GM12878 (cell line): ENCODE measurements at regions not wholly inside any gene's neighbourhood (a gene's known extent, or its start where the extent isn't known, plus 50 kb on each side); places are given as distances from the start of the nearest gene placed in this dataset.

Source experiments
- ATAC-seq: fragments of 200-7000 bp; cut with Tn5 transposase; 3 replicates; pipeline ENCODE4 v1.9.1; 2020; ENCODE audit warnings: mild to moderate bottlenecking, moderate library complexity
- BruUV-seq: library from RNA; stranded (reverse); fragments of 400-500 nt; replicated peaks from 2 replicates; lab custom pipeline; 2021; lab: Mats Ljungman, UMichigan
- CTCF ChIA-PET: fragments of 300-600 bp; sonication (Branson Sonifier 250); formaldehyde crosslinking; extraction: SDS; loops from one replicate; lab custom pipeline; 2021; ENCODE audit warnings: inconsistent platforms; lab: Yijun Ruan, JAX
- POLR2A ChIA-PET: fragments of 350-600 bp; formaldehyde crosslinking; extraction: SDS; loops from one replicate; lab custom pipeline; 2021; ENCODE audit warnings: inconsistent platforms; lab: Charles Lee
- RAD21 ChIA-PET: fragments of 300-600 bp; sonication (Branson Sonifier 250); formaldehyde crosslinking; loops from one replicate; lab custom pipeline; 2023; ENCODE audit warnings: antibody characterized with exemption; ENCODE audit not compliant: unreplicated experiment; lab: Charles Lee
- SMC1A ChIA-PET: fragments of 300-600 bp; sonication (Branson Sonifier 250); formaldehyde crosslinking; loops from one replicate; lab custom pipeline; 2023; ENCODE audit not compliant: unreplicated experiment, uncharacterized antibody; lab: Charles Lee
- DNase-seq: peaks from one replicate; pipeline ENCODE4 v3.0.0-alpha.2; 2011; ENCODE audit warnings: low read depth, low spot score
- FAIRE-seq: peaks from 3 replicates; lab custom pipeline; 2011; peaks lifted over from hg19 to GRCh38; lab: Jason Lieb, UNC
- H2AFZ ChIP-seq: 2 replicates; pipeline ENCODE4 v1.6.0; 2011; ENCODE audit warnings: low read depth, low read length, control low read depth; ENCODE audit not compliant: control insufficient read depth
- H3K27ac ChIP-seq: 2 replicates; pipeline ENCODE4 v1.5.1; 2011; ENCODE audit warnings: control low read depth; ENCODE audit not compliant: control insufficient read depth, insufficient read depth
- H3K27me3 ChIP-seq, 2 experiments: replicated peaks in 1 of 2; 2 replicates each; pipeline versions ENCODE4 v1.6.0 to v1.6.1; 2011; ENCODE audit warnings: low read length in 1 of 2; ENCODE audit not compliant: control insufficient read depth in 2 of 2, insufficient read depth in 2 of 2
- H3K36me3 ChIP-seq, 2 experiments: 2 replicates each; pipeline ENCODE4 v1.5.1; 2011; ENCODE audit warnings: low read length in 1 of 2; ENCODE audit not compliant: control insufficient read depth in 2 of 2, insufficient read depth in 2 of 2
- H3K4me1 ChIP-seq: 2 replicates; pipeline ENCODE4 v1.6.1; 2011; ENCODE audit warnings: mild to moderate bottlenecking, low read length, moderate library complexity, mixed read lengths; ENCODE audit not compliant: control insufficient read depth, insufficient read depth
- H3K4me2 ChIP-seq: 2 replicates; pipeline ENCODE4 v1.6.0; 2011; ENCODE audit warnings: control low read depth; ENCODE audit not compliant: control insufficient read depth, insufficient read depth
- H3K4me3 ChIP-seq: fragments of 200-600 bp; sonication (generic); 2 replicates; pipeline ENCODE4 v1.5.1; 2016
- H3K79me2 ChIP-seq: 2 replicates; pipeline ENCODE4 v1.6.0; 2011; ENCODE audit warnings: low read length; ENCODE audit not compliant: control insufficient read depth, insufficient read depth
- H3K9ac ChIP-seq: 2 replicates; pipeline ENCODE4 v1.8.0; 2011; ENCODE audit warnings: low read length, control low read depth, mixed read lengths; ENCODE audit not compliant: control insufficient read depth, insufficient read depth
- H3K9me3 ChIP-seq: replicated peaks from 3 replicates; pipeline ENCODE4 v1.5.1; 2011; ENCODE audit warnings: mild to moderate bottlenecking, low read length; ENCODE audit not compliant: control insufficient read depth, insufficient read depth
- H4K20me1 ChIP-seq: 2 replicates; pipeline ENCODE4 v1.6.0; 2011; ENCODE audit not compliant: control insufficient read depth, insufficient read depth
- ASH2L ChIP-seq: fragments of 300-600, 200-600 bp; sonication (generic); IDR thresholded peaks from 2 replicates; pipeline ENCODE4 v1.6.1; 2017; ENCODE audit warnings: low read depth, mild to moderate bottlenecking, borderline replicate concordance
- BCL11A ChIP-seq: IDR thresholded peaks from 2 replicates; pipeline ENCODE4 v1.6.1; 2011; ENCODE audit warnings: low read depth, low read length
- CBFB ChIP-seq: IDR thresholded peaks from 2 replicates; pipeline ENCODE4 v1.6.1; 2016; ENCODE audit warnings: antibody characterized with exemption, low read depth
- RAD51 ChIP-seq: fragments of 450-650 bp; IDR thresholded peaks from 2 replicates; pipeline ENCODE4 v1.6.1; 2016; ENCODE audit warnings: moderate library complexity, mild to moderate bottlenecking, inconsistent platforms
- WGBS: methylation state at CpG from one replicate; pipeline ENCODE4 v1.1.6; 2016; ENCODE audit warnings: low lambda C conversion rate; ENCODE audit not compliant: insufficient replicate concordance, insufficient coverage; ENCODE audit errors: missing lambda C conversion rate; 5-methylcytosine and 5-hydroxymethylcytosine counted together
- in situ Hi-C: fragments of 300-500 bp; cut with MboI; formaldehyde crosslinking; loops from 9 replicates; pipeline ENCODE4 v1.14.3; 2018; ENCODE audit warnings: mixed read lengths
- intact Hi-C: fragments of 100-400 bp; cut with micrococcal nuclease; formaldehyde crosslinking; loops from one replicate; pipeline ENCODE4 v1.14.2; 2022; ENCODE audit not compliant: unreplicated experiment
- TF ChIP-seq, protein P1 (sequence below): fragments of 450-650 bp; IDR thresholded peaks from 2 replicates; pipeline ENCODE4 v1.6.1; 2016; ENCODE audit warnings: mild to moderate bottlenecking
- TF ChIP-seq, protein P2 (sequence below): fragments of 150-350 bp; IDR thresholded peaks from 2 replicates; pipeline ENCODE4 v1.6.1; 2016; ENCODE audit warnings: low read depth, low read length
- TF ChIP-seq, protein P3 (sequence below): IDR thresholded peaks from 2 replicates; pipeline ENCODE4 v1.6.1; 2012; ENCODE audit warnings: low read depth, low read length, improper control_type of control experiment

DNA sequence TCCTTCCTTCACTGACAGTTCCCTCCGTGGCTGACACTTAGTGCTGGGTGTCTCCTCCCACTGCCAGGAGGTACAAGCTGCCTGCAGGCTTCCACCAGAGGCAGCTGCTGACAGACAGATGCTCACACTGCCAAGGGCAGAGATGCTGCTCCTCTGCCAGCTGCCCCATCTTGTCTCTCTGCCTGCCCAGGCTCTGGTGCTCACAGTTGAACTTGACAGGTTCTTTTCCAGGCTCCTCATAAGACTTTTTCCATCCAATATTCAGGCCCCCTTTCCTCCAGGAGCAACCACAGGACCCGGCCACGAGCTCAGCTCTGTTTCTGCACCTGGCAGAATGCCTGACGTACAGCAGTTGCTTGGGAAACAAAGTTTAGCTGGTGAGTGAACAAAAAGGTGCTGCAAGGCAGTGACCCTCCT lies 79.8 kb downstream of the PSMB1 start (continued):
- TF ChIP-seq, protein P1, sequence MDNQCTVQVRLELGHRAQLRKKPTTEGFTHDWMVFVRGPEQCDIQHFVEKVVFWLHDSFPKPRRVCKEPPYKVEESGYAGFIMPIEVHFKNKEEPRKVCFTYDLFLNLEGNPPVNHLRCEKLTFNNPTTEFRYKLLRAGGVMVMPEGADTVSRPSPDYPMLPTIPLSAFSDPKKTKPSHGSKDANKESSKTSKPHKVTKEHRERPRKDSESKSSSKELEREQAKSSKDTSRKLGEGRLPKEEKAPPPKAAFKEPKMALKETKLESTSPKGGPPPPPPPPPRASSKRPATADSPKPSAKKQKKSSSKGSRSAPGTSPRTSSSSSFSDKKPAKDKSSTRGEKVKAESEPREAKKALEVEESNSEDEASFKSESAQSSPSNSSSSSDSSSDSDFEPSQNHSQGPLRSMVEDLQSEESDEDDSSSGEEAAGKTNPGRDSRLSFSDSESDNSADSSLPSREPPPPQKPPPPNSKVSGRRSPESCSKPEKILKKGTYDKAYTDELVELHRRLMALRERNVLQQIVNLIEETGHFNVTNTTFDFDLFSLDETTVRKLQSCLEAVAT = no peak
- no peak for TF ChIP-seq ASH2L
- no peak for TF ChIP-seq BCL11A
- no peak for TF ChIP-seq CBFB
- TF ChIP-seq, protein P2, sequence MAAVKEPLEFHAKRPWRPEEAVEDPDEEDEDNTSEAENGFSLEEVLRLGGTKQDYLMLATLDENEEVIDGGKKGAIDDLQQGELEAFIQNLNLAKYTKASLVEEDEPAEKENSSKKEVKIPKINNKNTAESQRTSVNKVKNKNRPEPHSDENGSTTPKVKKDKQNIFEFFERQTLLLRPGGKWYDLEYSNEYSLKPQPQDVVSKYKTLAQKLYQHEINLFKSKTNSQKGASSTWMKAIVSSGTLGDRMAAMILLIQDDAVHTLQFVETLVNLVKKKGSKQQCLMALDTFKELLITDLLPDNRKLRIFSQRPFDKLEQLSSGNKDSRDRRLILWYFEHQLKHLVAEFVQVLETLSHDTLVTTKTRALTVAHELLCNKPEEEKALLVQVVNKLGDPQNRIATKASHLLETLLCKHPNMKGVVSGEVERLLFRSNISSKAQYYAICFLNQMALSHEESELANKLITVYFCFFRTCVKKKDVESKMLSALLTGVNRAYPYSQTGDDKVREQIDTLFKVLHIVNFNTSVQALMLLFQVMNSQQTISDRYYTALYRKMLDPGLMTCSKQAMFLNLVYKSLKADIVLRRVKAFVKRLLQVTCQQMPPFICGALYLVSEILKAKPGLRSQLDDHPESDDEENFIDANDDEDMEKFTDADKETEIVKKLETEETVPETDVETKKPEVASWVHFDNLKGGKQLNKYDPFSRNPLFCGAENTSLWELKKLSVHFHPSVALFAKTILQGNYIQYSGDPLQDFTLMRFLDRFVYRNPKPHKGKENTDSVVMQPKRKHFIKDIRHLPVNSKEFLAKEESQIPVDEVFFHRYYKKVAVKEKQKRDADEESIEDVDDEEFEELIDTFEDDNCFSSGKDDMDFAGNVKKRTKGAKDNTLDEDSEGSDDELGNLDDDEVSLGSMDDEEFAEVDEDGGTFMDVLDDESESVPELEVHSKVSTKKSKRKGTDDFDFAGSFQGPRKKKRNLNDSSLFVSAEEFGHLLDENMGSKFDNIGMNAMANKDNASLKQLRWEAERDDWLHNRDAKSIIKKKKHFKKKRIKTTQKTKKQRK = no peak
- TF ChIP-seq, all 136 proteins: peak for 2

DNA sequence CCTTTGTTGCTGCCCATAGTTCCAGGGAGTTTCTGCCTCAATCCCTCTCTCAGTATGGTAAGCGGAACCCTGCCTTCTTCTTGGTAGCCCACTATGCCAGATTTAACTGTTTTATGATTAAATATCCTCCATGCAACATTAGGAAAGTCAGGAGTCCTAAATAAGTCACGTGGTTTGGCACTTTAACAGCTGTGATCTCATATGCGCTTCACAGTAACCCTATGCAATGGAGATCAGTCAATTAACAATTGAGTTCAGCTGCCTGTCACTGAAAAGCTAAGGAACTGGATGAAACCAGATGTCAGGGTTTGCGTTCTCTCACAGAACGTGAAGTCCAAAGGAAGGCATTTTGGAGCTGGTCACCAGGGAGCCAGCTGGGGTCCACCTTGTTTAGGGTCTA lies 81.6 kb downstream of the PSMB1 start:
- RAD21 ChIA-PET = interaction anchor here (1.5 kb wide), 1 partner anchor 12 kb away, joined by 4 read pairs; no protein-coding TSS in a partner anchor
- TF ChIP-seq, protein P3, sequence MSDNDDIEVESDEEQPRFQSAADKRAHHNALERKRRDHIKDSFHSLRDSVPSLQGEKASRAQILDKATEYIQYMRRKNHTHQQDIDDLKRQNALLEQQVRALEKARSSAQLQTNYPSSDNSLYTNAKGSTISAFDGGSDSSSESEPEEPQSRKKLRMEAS = no peak
- TF ChIP-seq RAD51 = peak; percentile 86
- TF ChIP-seq, all 136 proteins: peak for 1
- Histone ChIP-seq H3K79me2 (no peaks in the 10 kb centered on the region), H3K27ac (no peak overlapping the region), H4K20me1 (no peaks in the 10 kb centered on the region), H3K4me3 (no peak overlapping the region), H3K9me3 (peaks cover 2% of the 10 kb centered on the region; the same call in 1 of the 3 replicates), H3K27me3 (no peaks in the 10 kb centered on the region), H3K4me2 (no peak overlapping the region), H3K4me1 (no peaks in the 10 kb centered on the region), H2AFZ (no peak overlapping the region), H3K9ac (no peak overlapping the region), H3K36me3 (no peaks in the 10 kb centered on the region)
- DNase-seq = no peak
- no peak for FAIRE-seq
- ChIA-PET CTCF (interaction anchor here (0.7 kb wide), 1 partner anchor 9 kb away, joined by 3 read pairs; no protein-coding TSS in a partner anchor), SMC1A (interaction anchor here (1.5 to 1.7 kb wide), 2 partner anchors 10 to 45 kb away, joined by 3 to 7 read pairs; no protein-coding TSS in a partner anchor), POLR2A (interaction anchor here (1.4 kb wide), 1 partner anchor 17 kb away, joined by 3 read pairs; no protein-coding TSS in a partner anchor)
- intact Hi-C loops (no loop called here), in situ Hi-C loops (no loop called here)
- ATAC-seq = no peak
- WGBS = 47% methylated on average over 5 of the region's 5 CpGs
- no TSS peak for BruUV-seq
